H9 (cell line): ENCODE measurements at regions not wholly inside any gene's neighbourhood (a gene's known extent, or its start where the extent isn't known, plus 50 kb on each side); places are given as distances from the start of the nearest gene placed in this dataset.

ENCODE experiments used
- DNase-seq: peaks from one replicate; pipeline ENCODE4 v3.0.0-alpha.2; 2017
- H2AFZ ChIP-seq: one replicate; pipeline ENCODE4 v1.6.1; 2013; ENCODE audit warnings: mild to moderate bottlenecking, low read length, control low read depth, moderate library complexity
- H2AK5ac ChIP-seq: 2 replicates; pipeline ENCODE4 v1.6.1; 2013; ENCODE audit warnings: low read length, control low read depth, mixed read lengths; ENCODE audit not compliant: insufficient read length
- H2BK120ac ChIP-seq: one replicate; pipeline ENCODE4 v1.6.1; 2013; ENCODE audit warnings: low read depth, mild to moderate bottlenecking, low read length, control low read depth, inconsistent platforms; ENCODE audit not compliant: poor library complexity, severe bottlenecking
- H2BK12ac ChIP-seq: 2 replicates; pipeline ENCODE4 v1.6.1; 2013; ENCODE audit warnings: low read length, control low read depth, mixed read lengths, low read depth; ENCODE audit not compliant: insufficient read length
- H2BK15ac ChIP-seq: 2 replicates; pipeline ENCODE4 v1.6.1; 2013; ENCODE audit warnings: low read depth, low read length, control low read depth
- H2BK20ac ChIP-seq: one replicate; pipeline ENCODE4 v1.6.1; 2013; ENCODE audit warnings: low read depth, mild to moderate bottlenecking, low read length, control low read depth, inconsistent platforms; ENCODE audit not compliant: poor library complexity, severe bottlenecking
- H2BK5ac ChIP-seq: 2 replicates; pipeline ENCODE4 v1.6.1; 2013; ENCODE audit warnings: low read length, control low read depth, mixed read lengths; ENCODE audit not compliant: insufficient read length
- H3K14ac ChIP-seq: 2 replicates; pipeline ENCODE4 v1.6.1; 2013; ENCODE audit warnings: low read length, control low read depth; ENCODE audit not compliant: insufficient read depth
- H3K18ac ChIP-seq: 2 replicates; pipeline ENCODE4 v1.6.1; 2013; ENCODE audit warnings: low read depth, mild to moderate bottlenecking, mixed read lengths, low read length, control low read depth; ENCODE audit not compliant: insufficient read length
- H3K23ac ChIP-seq: 2 replicates; pipeline ENCODE4 v1.6.1; 2013; ENCODE audit warnings: low read length, control low read depth, mixed read lengths, low read depth; ENCODE audit not compliant: insufficient read length
- H3K23me2 ChIP-seq: 2 replicates; pipeline ENCODE4 v1.6.1; 2013; ENCODE audit warnings: low read depth, mild to moderate bottlenecking, mixed read lengths, low read length, control low read depth; ENCODE audit not compliant: insufficient read length, poor library complexity, severe bottlenecking
- H3K27ac ChIP-seq: 2 replicates; pipeline ENCODE4 v1.5.1; 2013; ENCODE audit warnings: low read length, control low read depth, mixed read lengths, low read depth; ENCODE audit not compliant: insufficient read length
- H3K27me3 ChIP-seq: 2 replicates; pipeline ENCODE4 v1.6.1; 2013; ENCODE audit warnings: low read length, control low read depth, inconsistent platforms; ENCODE audit not compliant: insufficient read depth
- H3K4ac ChIP-seq: 2 replicates; pipeline ENCODE4 v1.6.1; 2013; ENCODE audit warnings: low read depth, mild to moderate bottlenecking, control low read depth, inconsistent platforms, low read length, moderate library complexity
- H3K4me1 ChIP-seq: 2 replicates; pipeline ENCODE4 v1.6.1; 2013; ENCODE audit warnings: low read length, control low read depth, inconsistent platforms; ENCODE audit not compliant: insufficient read depth
- H3K4me2 ChIP-seq: 2 replicates; pipeline ENCODE4 v1.6.1; 2013; ENCODE audit warnings: low read length, control low read depth, mixed read lengths; ENCODE audit not compliant: insufficient read length, insufficient read depth
- H3K56ac ChIP-seq: 2 replicates; pipeline ENCODE4 v1.6.1; 2013; ENCODE audit warnings: low read depth, mild to moderate bottlenecking, mixed read lengths, low read length, control low read depth; ENCODE audit not compliant: insufficient read length
- H3K79me1 ChIP-seq: 2 replicates; pipeline ENCODE4 v1.6.1; 2013; ENCODE audit warnings: low read depth, mild to moderate bottlenecking, moderate library complexity, low read length, control low read depth, inconsistent platforms; ENCODE audit not compliant: insufficient read depth, poor library complexity, severe bottlenecking
- H3K79me2 ChIP-seq: 2 replicates; pipeline ENCODE4 v1.6.1; 2013; ENCODE audit warnings: low read length, control low read depth, inconsistent platforms; ENCODE audit not compliant: insufficient read depth
- H3K9ac ChIP-seq: 2 replicates; pipeline ENCODE4 v1.6.1; 2013; ENCODE audit warnings: low read length, control low read depth, mixed read lengths; ENCODE audit not compliant: insufficient read length; ENCODE audit errors: extremely low read depth
- H3K9me3 ChIP-seq: one replicate; pipeline ENCODE4 v1.6.1; 2013; ENCODE audit warnings: low read depth, low read length, inconsistent platforms; ENCODE audit not compliant: control insufficient read depth
- H3T11ph ChIP-seq: one replicate; pipeline ENCODE4 v1.6.1; 2013; ENCODE audit warnings: mild to moderate bottlenecking, low read length, control low read depth, inconsistent platforms
- H4K20me1 ChIP-seq: one replicate; pipeline ENCODE4 v1.6.1; 2013; ENCODE audit not compliant: control insufficient read depth, insufficient read length, insufficient read depth
- H4K5ac ChIP-seq: 2 replicates; pipeline ENCODE4 v1.6.1; 2013; ENCODE audit warnings: low read depth, mild to moderate bottlenecking, mixed read lengths, low read length, control low read depth; ENCODE audit not compliant: insufficient read length
- H4K8ac ChIP-seq: replicated peaks from 2 replicates; pipeline ENCODE4 v1.6.1; 2013; ENCODE audit warnings: low read length, control low read depth, mixed read lengths, low read depth; ENCODE audit not compliant: insufficient read length
- H4K91ac ChIP-seq: 2 replicates; pipeline ENCODE4 v1.6.1; 2013; ENCODE audit warnings: low read depth, mild to moderate bottlenecking, moderate library complexity, mixed read lengths, low read length, control low read depth; ENCODE audit not compliant: insufficient read length
- H3K27ac Mint-ChIP-seq, 3 experiments: 2 replicates in 2 of 3; 3 replicates in 1 of 3; pipeline ENCODE4 v1.8.0; 2020 to 2021; ENCODE audit warnings: mixed read lengths in 3 of 3, mild to moderate bottlenecking in 1 of 3, moderate library complexity in 1 of 3
- H3K27me3 Mint-ChIP-seq: 2 replicates; pipeline ENCODE4 v1.8.0; 2021; ENCODE audit warnings: low read depth, mild to moderate bottlenecking, moderate library complexity, mixed read lengths
- H3K36me3 Mint-ChIP-seq, 3 experiments: 2 replicates in 2 of 3; 3 replicates in 1 of 3; pipeline ENCODE4 v1.8.0; 2020 to 2021; ENCODE audit warnings: low read depth in 3 of 3, mixed read lengths in 3 of 3; ENCODE audit not compliant: insufficient read depth in 1 of 3
- H3K4me1 Mint-ChIP-seq, 2 experiments: 2 replicates each; pipeline ENCODE4 v1.8.0; 2020; ENCODE audit warnings: mixed read lengths in 2 of 2
- H3K4me3 Mint-ChIP-seq, 2 experiments: 2 replicates in 1 of 2; 3 replicates in 1 of 2; pipeline ENCODE4 v1.8.0; 2020 to 2021; ENCODE audit warnings: mild to moderate bottlenecking in 2 of 2, mixed read lengths in 2 of 2, moderate library complexity in 1 of 2
- H3K9me3 Mint-ChIP-seq, 2 experiments: 2 replicates in 1 of 2; 3 replicates in 1 of 2; pipeline ENCODE4 v1.8.0; 2020; ENCODE audit warnings: mild to moderate bottlenecking in 2 of 2, mixed read lengths in 2 of 2, moderate library complexity in 1 of 2
- CTCF ChIP-seq: fragments of 200-600 bp; sonication (generic); conservative IDR thresholded peaks from 3 replicates; pipeline ENCODE4 v1.8.0; 2021; ENCODE audit warnings: antibody characterized with exemption, mild to moderate bottlenecking
- WGBS: extraction: QIAGEN DNeasy Blood & Tissue Kit; methylation state at CpG from one replicate; pipeline ENCODE4 v1.1.7; 2013; ENCODE audit warnings: missing lambda C conversion rate, low lambda C conversion rate, mixed read lengths; ENCODE audit not compliant: insufficient read length; ENCODE audit errors: extremely low coverage; 5-methylcytosine and 5-hydroxymethylcytosine counted together

- H3K4me2 ChIP-seq: no peak overlapping the region
- no peak overlapping the region for H2BK20ac ChIP-seq
- no peak overlapping the region for H3K23ac ChIP-seq
- no peaks in the 10 kb centered on the region for H3K9me3 Mint-ChIP-seq
- H3K27ac Mint-ChIP-seq: no peak overlapping the region; a peak in 1 of 7 replicates
- H3K4me1 ChIP-seq: no peaks in the 10 kb centered on the region
- H3K4me3 Mint-ChIP-seq: no peak overlapping the region
- no peaks in the 10 kb centered on the region for H4K20me1 ChIP-seq
- H3K4me1 Mint-ChIP-seq: peaks cover 5% of the 10 kb centered on the region in 2 experiments; a peak in 2 of 4 replicates
- H2AK5ac ChIP-seq: no peak overlapping the region
- no peak overlapping the region for H3K56ac ChIP-seq
- no peak overlapping the region for H2BK5ac ChIP-seq
- no peaks in the 10 kb centered on the region for H3K79me2 ChIP-seq
- H2AFZ ChIP-seq: no peak overlapping the region
- no peaks in the 10 kb centered on the region for H3K79me1 ChIP-seq
- no peak overlapping the region for H2BK120ac ChIP-seq
- H3K9me3 ChIP-seq: no peaks in the 10 kb centered on the region
- no peak overlapping the region for H3K14ac ChIP-seq
- no peaks in the 10 kb centered on the region for H3K23me2 ChIP-seq
- H3K27me3 ChIP-seq: no peaks in the 10 kb centered on the region
- TF ChIP-seq CTCF: no peak
- no peak overlapping the region for H2BK12ac ChIP-seq
- H3K27me3 Mint-ChIP-seq: no peaks in the 10 kb centered on the region
- no CpG with 5 or more reads among the region's 1 CpG for WGBS
- no peak overlapping the region for H3K4ac ChIP-seq
- no peaks in the 10 kb centered on the region for H3K36me3 Mint-ChIP-seq
- no peak overlapping the region for H4K91ac ChIP-seq
- H4K8ac ChIP-seq: no peak overlapping the region
- no peak overlapping the region for H3K18ac ChIP-seq
- no peak overlapping the region for H3K27ac ChIP-seq
- no peak for DNase-seq
- no peak overlapping the region for H2BK15ac ChIP-seq
- no peak overlapping the region for H3T11ph ChIP-seq
- H3K9ac ChIP-seq: no peak overlapping the region
- no peak overlapping the region for H4K5ac ChIP-seq
Measured at GRCh38 chr6:100115407-100116101, 121.5 kb upstream of the MCHR2 start.
